ENCODE measurements at regions not wholly inside any gene's neighbourhood (a gene's known extent, or its start where the extent isn't known, plus 50 kb on each side); places are given as distances from the start of the nearest gene placed in this dataset.

- no peaks in the 10 kb centered on the region for H3K23me2 ChIP-seq (ENCODE audit: insufficient read length, low read depth, low read length, poor library complexity, severe bottlenecking)
- H2BK15ac ChIP-seq (ENCODE audit: low read depth, low read length) = no peak overlapping the region
- no peaks in the 10 kb centered on the region for H3K79me2 ChIP-seq (ENCODE audit: insufficient read depth, low read length)
- no peak overlapping the region for H2BK120ac ChIP-seq (ENCODE audit: low read depth, low read length, poor library complexity, severe bottlenecking)
- no peak overlapping the region for H2AK5ac ChIP-seq (ENCODE audit: insufficient read length, low read length)
- H2AFZ ChIP-seq (ENCODE audit: low read length) = no peak overlapping the region
- Mint-ChIP-seq H3K4me1 (peaks cover 13 to 15% of the 10 kb centered on the region in 2 experiments), H3K27ac (0 out of 7 replicates have a peak overlapping the region, but pooled peaks of 1 of the 3 experiments have one; percentile 21), H3K36me3 (ENCODE audit: insufficient read depth in 1 of 3, low read depth in 3 of 3) (peaks cover 12 to 23% (median 17%) of the 10 kb centered on the region in 3 experiments), H3K9me3 (peaks cover 20 to 21% of the 10 kb centered on the region in 2 experiments), H3K27me3 (ENCODE audit: low read depth) (no peaks in the 10 kb centered on the region; the same call in 1 of the 2 replicates), H3K4me3 (no peak overlapping the region)
- no peaks in the 10 kb centered on the region for H3K27me3 ChIP-seq (ENCODE audit: insufficient read depth, low read length)
- no CpG with 5 or more reads among the region's 3 CpGs for WGBS (ENCODE audit: extremely low coverage, insufficient read length, low lambda C conversion rate)
- H3K9ac ChIP-seq (ENCODE audit: extremely low read depth, insufficient read length, low read length) = no peak overlapping the region
- no peaks in the 10 kb centered on the region for H3K9me3 ChIP-seq (ENCODE audit: control insufficient read depth, low read depth, low read length)
- no peaks in the 10 kb centered on the region for H3K79me1 ChIP-seq (ENCODE audit: insufficient read depth, low read depth, low read length, poor library complexity, severe bottlenecking)
- H2BK20ac ChIP-seq (ENCODE audit: low read depth, low read length, poor library complexity, severe bottlenecking) = no peak overlapping the region
- no peak overlapping the region for H3K23ac ChIP-seq (ENCODE audit: insufficient read length, low read depth, low read length)
- H3K27ac ChIP-seq (ENCODE audit: insufficient read length, low read depth, low read length) = no peak overlapping the region
- no peak overlapping the region for H3T11ph ChIP-seq (ENCODE audit: low read length)
- H3K18ac ChIP-seq (ENCODE audit: insufficient read length, low read depth, low read length) = no peak overlapping the region
- H4K20me1 ChIP-seq (ENCODE audit: control insufficient read depth, insufficient read depth, insufficient read length) = no peaks in the 10 kb centered on the region
- no peak overlapping the region for H3K4me2 ChIP-seq (ENCODE audit: insufficient read depth, insufficient read length, low read length)
- no peaks in the 10 kb centered on the region for H3K4me1 ChIP-seq (ENCODE audit: insufficient read depth, low read length)
- TF ChIP-seq, protein P1, sequence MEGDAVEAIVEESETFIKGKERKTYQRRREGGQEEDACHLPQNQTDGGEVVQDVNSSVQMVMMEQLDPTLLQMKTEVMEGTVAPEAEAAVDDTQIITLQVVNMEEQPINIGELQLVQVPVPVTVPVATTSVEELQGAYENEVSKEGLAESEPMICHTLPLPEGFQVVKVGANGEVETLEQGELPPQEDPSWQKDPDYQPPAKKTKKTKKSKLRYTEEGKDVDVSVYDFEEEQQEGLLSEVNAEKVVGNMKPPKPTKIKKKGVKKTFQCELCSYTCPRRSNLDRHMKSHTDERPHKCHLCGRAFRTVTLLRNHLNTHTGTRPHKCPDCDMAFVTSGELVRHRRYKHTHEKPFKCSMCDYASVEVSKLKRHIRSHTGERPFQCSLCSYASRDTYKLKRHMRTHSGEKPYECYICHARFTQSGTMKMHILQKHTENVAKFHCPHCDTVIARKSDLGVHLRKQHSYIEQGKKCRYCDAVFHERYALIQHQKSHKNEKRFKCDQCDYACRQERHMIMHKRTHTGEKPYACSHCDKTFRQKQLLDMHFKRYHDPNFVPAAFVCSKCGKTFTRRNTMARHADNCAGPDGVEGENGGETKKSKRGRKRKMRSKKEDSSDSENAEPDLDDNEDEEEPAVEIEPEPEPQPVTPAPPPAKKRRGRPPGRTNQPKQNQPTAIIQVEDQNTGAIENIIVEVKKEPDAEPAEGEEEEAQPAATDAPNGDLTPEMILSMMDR (conservative IDR thresholded peaks at IDR 0.05) = no peak
- H3K4ac ChIP-seq (ENCODE audit: low read depth, low read length) = no peak overlapping the region
- H4K8ac ChIP-seq (replicated peaks; ENCODE audit: insufficient read length, low read depth, low read length) = no peak overlapping the region
- no peak overlapping the region for H3K14ac ChIP-seq (ENCODE audit: insufficient read depth, low read length)
- no peak overlapping the region for H4K91ac ChIP-seq (ENCODE audit: insufficient read length, low read depth, low read length)
- H4K5ac ChIP-seq (ENCODE audit: insufficient read length, low read depth, low read length) = no peak overlapping the region
- H2BK5ac ChIP-seq (ENCODE audit: insufficient read length, low read length) = no peak overlapping the region
- no peak overlapping the region for H3K56ac ChIP-seq (ENCODE audit: insufficient read length, low read depth, low read length)
- no peak overlapping the region for H2BK12ac ChIP-seq (ENCODE audit: insufficient read length, low read depth, low read length)
- no peak for DNase-seq
Observed at GRCh38 chrX:98924511-98924910, 1485.6 kb downstream of the PCDH19 start.

Measured in H9 (cell line).